ENCODE measurements at regions not wholly inside any gene's neighbourhood (a gene's known extent, or its start where the extent isn't known, plus 50 kb on each side); places are given as distances from the start of the nearest gene placed in this dataset.
"Not testable (repeated sequence)": the region's sequence is repeated elsewhere in the genome, so short reads cannot be mapped to it uniquely, and the experiment has no call there.

- ChIA-PET POLR2A (no interaction called here), CTCF (no interaction called here)
- no peak for FAIRE-seq
- no peaks in the 10 kb centered on the region for H4K20me1 ChIP-seq (replicated peaks; ENCODE audit: control insufficient read depth, extremely low read depth, insufficient read depth, low read length)
- H2AFZ ChIP-seq (ENCODE audit: low read depth, low read length), result no peak overlapping the region
- H3K9me1 ChIP-seq (replicated peaks; ENCODE audit: control insufficient read depth, extremely low read depth, insufficient read depth, low read length), result no peaks in the 10 kb centered on the region
- H3K36me3 ChIP-seq (ENCODE audit: control insufficient read depth in 2 of 2, extremely low read depth in 1 of 2, insufficient read depth in 2 of 2, low read length in 2 of 2), result no peaks in the 10 kb centered on the region
- no peak overlapping the region for H3K4me3 ChIP-seq (replicated peaks in 1 of 3; ENCODE audit: insufficient read depth in 1 of 3, low read depth in 1 of 3, low read length in 3 of 3)
- BruUV-seq (replicated peaks), result no TSS peak
- no peak for DNase-seq (ENCODE audit: low read depth, low spot score)
- dilution Hi-C loops (cut with MboI; ENCODE audit: extremely low pct_ligation_motif_present, low sequenced_read_pairs) (no loop called here), intact Hi-C loops (cut with micrococcal nuclease) (no loop called here)
- H3K9me3 ChIP-seq (replicated peaks; ENCODE audit: control insufficient read depth, insufficient read depth, low read length), result peaks cover 5% of the 10 kb centered on the region
- no peak overlapping the region for H3K9ac ChIP-seq (replicated peaks; ENCODE audit: extremely low read depth, insufficient read depth, low read length)
- H3K4me2 ChIP-seq (ENCODE audit: insufficient read depth, low read length), result no peak overlapping the region
- H3K27ac ChIP-seq (ENCODE audit: insufficient read depth, low read depth, low read length), result no peak overlapping the region
- no peaks in the 10 kb centered on the region for H3K79me2 ChIP-seq (ENCODE audit: control insufficient read depth, insufficient read depth, low read length)
- H3K4me1 ChIP-seq (ENCODE audit: control insufficient read depth, extremely low read depth, insufficient read depth, low read length), result no peaks in the 10 kb centered on the region
- H3K27me3 ChIP-seq (ENCODE audit: control insufficient read depth in 2 of 2, insufficient read depth in 2 of 2, low read length in 2 of 2), result no peaks in the 10 kb centered on the region
- no peak for TF ChIP-seq JUN (IDR thresholded peaks at IDR 0.05; ENCODE audit: borderline replicate concordance, insufficient read depth, insufficient read length, low read depth)
- TF ChIP-seq GATA2 (IDR thresholded peaks at IDR 0.05; ENCODE audit: insufficient read depth, insufficient read length, low read depth, low read length), result no peak
- TF ChIP-seq, protein P1, sequence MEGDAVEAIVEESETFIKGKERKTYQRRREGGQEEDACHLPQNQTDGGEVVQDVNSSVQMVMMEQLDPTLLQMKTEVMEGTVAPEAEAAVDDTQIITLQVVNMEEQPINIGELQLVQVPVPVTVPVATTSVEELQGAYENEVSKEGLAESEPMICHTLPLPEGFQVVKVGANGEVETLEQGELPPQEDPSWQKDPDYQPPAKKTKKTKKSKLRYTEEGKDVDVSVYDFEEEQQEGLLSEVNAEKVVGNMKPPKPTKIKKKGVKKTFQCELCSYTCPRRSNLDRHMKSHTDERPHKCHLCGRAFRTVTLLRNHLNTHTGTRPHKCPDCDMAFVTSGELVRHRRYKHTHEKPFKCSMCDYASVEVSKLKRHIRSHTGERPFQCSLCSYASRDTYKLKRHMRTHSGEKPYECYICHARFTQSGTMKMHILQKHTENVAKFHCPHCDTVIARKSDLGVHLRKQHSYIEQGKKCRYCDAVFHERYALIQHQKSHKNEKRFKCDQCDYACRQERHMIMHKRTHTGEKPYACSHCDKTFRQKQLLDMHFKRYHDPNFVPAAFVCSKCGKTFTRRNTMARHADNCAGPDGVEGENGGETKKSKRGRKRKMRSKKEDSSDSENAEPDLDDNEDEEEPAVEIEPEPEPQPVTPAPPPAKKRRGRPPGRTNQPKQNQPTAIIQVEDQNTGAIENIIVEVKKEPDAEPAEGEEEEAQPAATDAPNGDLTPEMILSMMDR (IDR thresholded peaks at IDR 0.05; ENCODE audit: extremely low read depth in 1 of 2, insufficient read depth in 1 of 2, low read depth in 1 of 2, low read length in 2 of 2), result no peak
- no peak for TF ChIP-seq FOS (IDR thresholded peaks at IDR 0.05; ENCODE audit: borderline replicate concordance, insufficient read depth, low read length)
- no peak for TF ChIP-seq POLR2A (IDR thresholded peaks at IDR 0.05; ENCODE audit: low read depth, low read length)
- no peak for TF ChIP-seq EZH2 (IDR thresholded peaks at IDR 0.05; ENCODE audit: borderline replicate concordance, low read depth, low read length, severe bottlenecking)
- TF ChIP-seq, protein P2, sequence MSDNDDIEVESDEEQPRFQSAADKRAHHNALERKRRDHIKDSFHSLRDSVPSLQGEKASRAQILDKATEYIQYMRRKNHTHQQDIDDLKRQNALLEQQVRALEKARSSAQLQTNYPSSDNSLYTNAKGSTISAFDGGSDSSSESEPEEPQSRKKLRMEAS (IDR thresholded peaks at IDR 0.05; ENCODE audit: insufficient read depth, insufficient read length), result no peak
- TF ChIP-seq MYC (IDR thresholded peaks at IDR 0.05; ENCODE audit: low read depth, low read length), result no peak
- TF ChIP-seq POLR2AphosphoS5 (IDR thresholded peaks at IDR 0.05; ENCODE audit: insufficient read depth, low read depth, low read length), result no peak
These were observed 282.2 kb downstream of the MED10 start for GRCh38 chr5:6096101-6096500.

DNA sequence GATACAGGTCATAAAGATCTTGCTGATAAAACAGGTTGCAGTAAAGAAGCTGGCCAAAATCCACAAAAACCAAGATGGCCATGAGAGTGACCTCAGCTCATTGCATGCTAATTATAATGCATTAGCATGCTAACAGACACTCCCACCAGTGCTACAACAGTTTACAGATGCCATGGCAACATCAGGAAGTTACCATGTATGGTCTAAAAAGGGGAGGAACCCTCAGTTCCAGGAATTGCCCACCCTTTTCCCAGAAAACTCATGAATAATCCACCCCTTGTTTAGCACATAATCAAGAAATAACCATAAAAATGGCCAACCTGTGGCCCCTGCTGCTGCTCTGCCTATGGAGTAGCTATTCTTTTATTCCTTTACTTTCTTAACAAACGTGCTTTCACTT lies 284.2 kb downstream of the MED10 start:
- POLR2A ChIA-PET; H3K4me3 ChIP-seq (replicated peaks in 1 of 3; ENCODE audit: insufficient read depth in 1 of 3, low read depth in 1 of 3, low read length in 3 of 3): not testable (repeated sequence)

More for the DNA sequence above, 284.2 kb downstream of the MED10 start:
- H3K79me2 ChIP-seq (ENCODE audit: control insufficient read depth, insufficient read depth, low read length); FAIRE-seq; H4K20me1 ChIP-seq (replicated peaks; ENCODE audit: control insufficient read depth, extremely low read depth, insufficient read depth, low read length); BruUV-seq (replicated peaks); H3K27ac ChIP-seq (ENCODE audit: insufficient read depth, low read depth, low read length); H3K9me1 ChIP-seq (replicated peaks; ENCODE audit: control insufficient read depth, extremely low read depth, insufficient read depth, low read length); H3K4me2 ChIP-seq (ENCODE audit: insufficient read depth, low read length); DNase-seq (ENCODE audit: low read depth, low spot score); dilution Hi-C loops (cut with MboI; ENCODE audit: extremely low pct_ligation_motif_present, low sequenced_read_pairs); H2AFZ ChIP-seq (ENCODE audit: low read depth, low read length); H3K9ac ChIP-seq (replicated peaks; ENCODE audit: extremely low read depth, insufficient read depth, low read length); H3K9me3 ChIP-seq (replicated peaks; ENCODE audit: control insufficient read depth, insufficient read depth, low read length); H3K36me3 ChIP-seq (ENCODE audit: control insufficient read depth in 2 of 2, extremely low read depth in 1 of 2, insufficient read depth in 2 of 2, low read length in 2 of 2); CTCF ChIA-PET; H3K27me3 ChIP-seq (ENCODE audit: control insufficient read depth in 2 of 2, insufficient read depth in 2 of 2, low read length in 2 of 2); intact Hi-C loops (cut with micrococcal nuclease); H3K4me1 ChIP-seq (ENCODE audit: control insufficient read depth, extremely low read depth, insufficient read depth, low read length): not testable (repeated sequence)
